Fibroblast of pulmonary artery (primary cell): ENCODE measurements at regions not wholly inside any gene's neighbourhood (a gene's known extent, or its start where the extent isn't known, plus 50 kb on each side); places are given as distances from the start of the nearest gene placed in this dataset.

ENCODE experiments used
- DNase-seq: peaks from one replicate; pipeline ENCODE4 v3.0.0-alpha.2; 2010; ENCODE audit warnings: low read depth
- H3K4me3 ChIP-seq: replicated peaks from 2 replicates; pipeline ENCODE4 v1.5.1; 2011; ENCODE audit warnings: low read depth, mild to moderate bottlenecking, control low read depth, low read length, moderate library complexity
- TF ChIP-seq, protein P1 (sequence below): IDR thresholded peaks from 2 replicates; pipeline ENCODE4 v1.5.1; 2011; ENCODE audit warnings: mild to moderate bottlenecking, control low read depth, low read length, inconsistent platforms; ENCODE audit errors: missing control alignments

DNA sequence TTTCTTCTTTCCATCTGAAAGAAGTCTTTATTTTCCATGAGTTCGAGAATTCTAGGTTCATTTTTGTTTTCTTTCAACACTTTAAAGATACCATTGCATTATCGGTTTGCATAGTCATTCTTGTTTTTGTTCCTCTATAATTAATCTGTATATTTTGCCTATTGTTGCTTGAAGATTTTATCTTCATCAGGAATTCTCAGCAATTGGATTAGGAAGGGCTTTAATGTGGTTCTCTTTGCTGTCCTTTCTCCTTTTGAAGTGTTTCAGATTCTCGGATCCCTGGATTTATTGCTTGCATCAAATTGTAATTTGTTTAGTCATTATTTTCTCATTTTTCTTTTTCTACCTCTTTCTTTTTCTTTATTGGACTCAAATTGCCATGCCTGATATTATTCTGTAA, 609.8 kb downstream of the TLR4 start:
- TF ChIP-seq, protein P1, sequence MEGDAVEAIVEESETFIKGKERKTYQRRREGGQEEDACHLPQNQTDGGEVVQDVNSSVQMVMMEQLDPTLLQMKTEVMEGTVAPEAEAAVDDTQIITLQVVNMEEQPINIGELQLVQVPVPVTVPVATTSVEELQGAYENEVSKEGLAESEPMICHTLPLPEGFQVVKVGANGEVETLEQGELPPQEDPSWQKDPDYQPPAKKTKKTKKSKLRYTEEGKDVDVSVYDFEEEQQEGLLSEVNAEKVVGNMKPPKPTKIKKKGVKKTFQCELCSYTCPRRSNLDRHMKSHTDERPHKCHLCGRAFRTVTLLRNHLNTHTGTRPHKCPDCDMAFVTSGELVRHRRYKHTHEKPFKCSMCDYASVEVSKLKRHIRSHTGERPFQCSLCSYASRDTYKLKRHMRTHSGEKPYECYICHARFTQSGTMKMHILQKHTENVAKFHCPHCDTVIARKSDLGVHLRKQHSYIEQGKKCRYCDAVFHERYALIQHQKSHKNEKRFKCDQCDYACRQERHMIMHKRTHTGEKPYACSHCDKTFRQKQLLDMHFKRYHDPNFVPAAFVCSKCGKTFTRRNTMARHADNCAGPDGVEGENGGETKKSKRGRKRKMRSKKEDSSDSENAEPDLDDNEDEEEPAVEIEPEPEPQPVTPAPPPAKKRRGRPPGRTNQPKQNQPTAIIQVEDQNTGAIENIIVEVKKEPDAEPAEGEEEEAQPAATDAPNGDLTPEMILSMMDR = no peak
- DNase-seq = no peak
- no peak overlapping the region for H3K4me3 ChIP-seq

DNA sequence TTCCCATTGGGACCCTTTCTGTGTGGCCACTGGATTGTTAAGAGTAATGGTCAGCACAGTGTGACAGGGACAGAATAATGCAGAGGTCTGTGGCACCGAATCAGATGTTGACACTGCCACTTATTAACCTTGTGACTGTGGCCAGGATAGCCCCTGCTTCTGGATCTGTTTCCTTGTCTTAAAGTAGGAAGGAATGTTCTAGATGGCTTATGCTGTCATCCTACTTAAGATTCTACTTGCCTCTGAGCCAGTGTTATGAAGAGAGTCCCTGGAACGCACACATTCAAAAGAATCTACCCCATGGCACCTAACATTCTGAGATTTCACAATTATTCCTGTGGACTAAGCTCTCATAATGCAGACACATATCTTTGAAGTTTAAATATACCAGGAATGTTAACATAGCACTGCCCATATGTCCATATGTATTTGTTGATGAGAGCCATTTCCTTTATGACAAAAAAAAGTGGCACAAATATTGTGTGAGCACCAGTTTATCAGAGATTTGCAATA, 612.7 kb downstream of the TLR4 start:
- no peak for DNase-seq
- TF ChIP-seq, protein P1 = no peak
- no peak overlapping the region for H3K4me3 ChIP-seq

DNA sequence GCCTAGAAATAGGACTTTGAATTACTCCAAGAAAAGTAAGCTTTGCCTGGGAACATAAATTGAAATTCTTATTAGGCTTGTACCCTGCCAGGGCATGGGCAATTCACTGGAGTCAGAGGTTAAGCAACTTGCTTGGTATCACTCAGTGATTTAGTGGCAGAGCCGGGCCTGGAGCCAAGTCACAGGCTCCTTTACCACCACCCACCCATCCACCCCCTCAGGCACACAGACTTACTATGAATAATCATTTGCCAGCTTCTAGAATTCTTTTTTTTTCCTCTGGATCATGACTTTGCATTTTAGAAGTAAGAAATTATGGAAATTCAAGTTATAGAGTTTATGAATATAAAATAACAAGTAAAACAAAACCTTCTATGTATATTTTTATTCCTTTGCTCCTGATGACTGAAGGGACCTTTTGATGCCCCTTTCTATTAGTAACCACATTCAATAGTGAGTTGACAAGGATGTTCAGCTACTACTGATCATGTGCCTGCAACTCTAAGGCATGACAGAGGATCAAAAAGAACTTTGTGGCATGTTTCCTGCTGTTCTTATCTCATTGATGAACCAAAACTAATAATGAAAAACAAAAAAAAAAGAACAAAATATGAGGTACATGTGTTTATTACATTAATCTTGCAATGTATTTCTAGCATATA, 614.7 kb downstream of the TLR4 start:
- TF ChIP-seq, protein P1 = no peak
- H3K4me3 ChIP-seq = no peak overlapping the region
- no peak for DNase-seq

DNA sequence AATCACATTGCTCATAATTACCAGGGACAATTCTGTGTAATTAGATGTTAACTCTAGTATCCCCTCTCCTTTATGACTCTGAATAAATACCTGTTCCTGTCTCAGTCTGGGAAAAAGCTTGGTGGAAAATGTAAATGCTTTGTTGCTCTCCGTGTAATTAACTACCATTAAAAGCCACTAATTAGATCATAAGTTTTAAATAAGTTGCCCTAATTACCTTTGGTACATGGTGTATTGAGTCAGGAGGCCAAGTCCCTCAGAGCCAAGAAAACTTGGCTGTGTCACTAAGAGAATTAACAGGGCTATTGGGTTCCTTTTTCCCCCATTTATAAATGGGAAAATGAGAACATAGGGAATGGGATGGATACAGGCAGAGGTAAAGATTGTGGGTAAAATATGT, 617.6 kb downstream of the TLR4 start:
- TF ChIP-seq, protein P1 = no peak
- DNase-seq = no peak
- H3K4me3 ChIP-seq = no peak overlapping the region

DNA sequence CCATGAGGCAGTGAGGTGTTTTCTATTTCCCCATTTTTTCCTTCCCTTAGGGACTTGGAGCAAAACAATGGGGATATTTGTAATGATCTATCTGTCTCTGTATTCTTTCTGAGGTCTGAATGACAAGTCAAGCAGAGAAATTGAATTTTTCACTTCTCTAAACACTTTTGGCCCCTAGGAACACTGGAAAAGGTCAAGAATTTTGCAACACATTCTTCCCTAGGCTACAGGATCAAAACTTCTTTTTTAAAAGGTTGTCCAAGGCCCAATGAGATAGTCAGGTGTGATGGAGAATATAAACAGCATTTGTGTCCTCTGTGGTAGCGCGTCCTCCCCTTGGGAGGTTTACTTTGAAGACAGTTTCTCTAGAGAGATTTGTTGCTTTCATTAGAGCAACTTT, 620.5 kb downstream of the TLR4 start:
- no peak for DNase-seq
- TF ChIP-seq, protein P1 = no peak
- H3K4me3 ChIP-seq = no peak overlapping the region

DNA sequence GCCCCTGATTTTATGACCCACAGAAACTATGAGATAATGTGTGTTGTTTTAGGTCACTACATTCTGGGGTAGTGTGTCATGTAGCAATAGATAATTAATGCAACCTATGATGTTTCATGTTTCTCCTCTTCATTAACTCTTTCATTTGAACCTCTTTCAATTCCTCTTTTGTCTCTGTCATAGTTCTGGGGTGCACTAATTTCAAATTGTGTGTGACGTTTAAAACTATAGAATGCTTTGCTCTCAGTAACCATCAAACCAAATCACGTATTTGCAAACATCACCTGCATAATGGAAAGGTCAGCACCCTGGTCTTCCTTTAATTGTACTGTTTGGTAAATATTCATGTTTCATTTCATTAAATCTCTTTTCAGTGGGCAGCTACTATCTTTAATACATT, 621.6 kb downstream of the TLR4 start:
- DNase-seq = no peak
- TF ChIP-seq, protein P1 = no peak
- no peak overlapping the region for H3K4me3 ChIP-seq

DNA sequence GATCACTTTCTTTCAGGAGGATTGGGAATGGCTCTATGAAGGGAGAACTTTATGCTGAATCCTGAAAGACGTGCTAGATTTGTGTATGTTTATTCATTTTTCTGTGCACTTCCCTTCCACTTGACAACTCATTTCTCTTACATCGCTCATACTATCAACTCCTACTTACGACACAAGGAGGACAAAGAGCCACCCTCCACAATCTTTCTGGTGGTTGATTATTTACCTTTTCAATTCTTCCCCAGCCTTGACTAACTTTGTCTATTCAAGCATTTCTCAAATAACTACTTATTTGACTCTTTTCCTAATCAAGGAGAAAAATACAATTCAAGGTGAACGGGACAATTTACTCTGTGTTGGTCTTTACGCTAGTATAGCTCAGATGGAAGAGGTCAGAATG, 622.1 kb downstream of the TLR4 start:
- TF ChIP-seq, protein P1 = no peak
- no peak for DNase-seq
- H3K4me3 ChIP-seq = no peak overlapping the region
